Breast epithelium (tissue), 4 donors: ENCODE measurements at regions not wholly inside any gene's neighbourhood (a gene's known extent, or its start where the extent isn't known, plus 50 kb on each side); places are given as distances from the start of the nearest gene placed in this dataset.

ENCODE experiments used
- DNase-seq, 2 donors: peaks; one replicate each; pipeline ENCODE4 v3.0.0-alpha.2; 2019; ENCODE audit warnings: low spot score in 2 of 2
- H3K27ac ChIP-seq, 2 donors: fragments of 200-600 bp; sonication (generic) in 1 of 2; one replicate each; pipeline ENCODE4 v1.5.1; 2016 to 2019; ENCODE audit warnings: mild to moderate bottlenecking in 1 of 2
- H3K27me3 ChIP-seq, 2 donors: fragments of 200-600 bp; sonication (generic) in 1 of 2; one replicate each; pipeline versions ENCODE4 v1.5.1 to v1.6.0; 2017 to 2019; ENCODE audit warnings: control low read depth in 1 of 2, mild to moderate bottlenecking in 1 of 2
- H3K36me3 ChIP-seq: fragments of 200-600 bp; one replicate; pipeline ENCODE4 v1.5.1; 2019
- H3K4me1 ChIP-seq, 2 donors: fragments of 200-600 bp; sonication (generic); one replicate each; pipeline ENCODE4 v1.5.1; 2016 to 2019; ENCODE audit warnings: control low read depth in 1 of 2
- H3K4me3 ChIP-seq, 3 donors: fragments of 200-600 bp; sonication (generic); 1 replicate in 2 of 3; 2 replicates in 1 of 3; pipeline ENCODE4 v1.5.1; 2016 to 2019; ENCODE audit warnings: mild to moderate bottlenecking in 3 of 3, moderate library complexity in 2 of 3
- H3K9me3 ChIP-seq, 2 donors: fragments of 200-600 bp; sonication (generic) in 1 of 2; one replicate each; pipeline ENCODE4 v1.5.1; 2016 to 2019; ENCODE audit warnings: control low read depth in 1 of 2
- CTCF ChIP-seq, 3 donors: fragments of 450-650 bp; IDR thresholded peaks; one replicate each; pipeline ENCODE4 v1.5.1; 2016 to 2017; ENCODE audit warnings: antibody characterized with exemption in 3 of 3, mild to moderate bottlenecking in 3 of 3, moderate library complexity in 3 of 3
- POLR2A ChIP-seq: fragments of 450-650 bp; IDR thresholded peaks from one replicate; pipeline ENCODE4 v1.6.1; 2016; ENCODE audit warnings: antibody characterized with exemption, mild to moderate bottlenecking, moderate library complexity
- POLR2AphosphoS5 ChIP-seq, 3 donors: sonication (generic); formaldehyde crosslinking; IDR thresholded peaks; one replicate each; pipeline ENCODE4 v1.6.1; 2017; ENCODE audit warnings: antibody characterized with exemption in 3 of 3
- intact Hi-C: fragments of 100-400 bp; cut with DNase I; formaldehyde crosslinking; loops from one replicate; pipeline ENCODE4 v1.15.1; 2023; ENCODE audit warnings: low total_unique reads

GRCh38 chr3:59580996-59581395 is 531.2 kb upstream of the CFAP20DC start:
- TF ChIP-seq CTCF (IDR thresholded peaks at IDR 0.05) (no peak), POLR2AphosphoS5 (IDR thresholded peaks at IDR 0.05) (no peak), POLR2A (no peak)
- Histone ChIP-seq H3K27me3 (no peaks in the 10 kb centered on the region), H3K27ac (no peak overlapping the region), H3K4me3 (no peak overlapping the region), H3K36me3 (no peaks in the 10 kb centered on the region), H3K4me1 (no peaks in the 10 kb centered on the region), H3K9me3 (no peaks in the 10 kb centered on the region)
- intact Hi-C loops = no loop called here
- no peak for DNase-seq

- TF ChIP-seq POLR2A (no peak), CTCF (IDR thresholded peaks at IDR 0.05) (no peak), POLR2AphosphoS5 (IDR thresholded peaks at IDR 0.05) (no peak)
- no peaks in the 10 kb centered on the region for H3K27me3 ChIP-seq
- no peaks in the 10 kb centered on the region for H3K4me1 ChIP-seq
- intact Hi-C loops = no loop called here
- no peaks in the 10 kb centered on the region for H3K36me3 ChIP-seq
- no peak overlapping the region for H3K27ac ChIP-seq
- no peak overlapping the region for H3K4me3 ChIP-seq
- no peaks in the 10 kb centered on the region for H3K9me3 ChIP-seq
- no peak for DNase-seq
Observed at GRCh38 chr3:59580499-59580898, 530.7 kb upstream of the CFAP20DC start.

GRCh38 chr3:59578129-59578528 is 528.3 kb upstream of the CFAP20DC start:
- Histone ChIP-seq H3K9me3 (no peaks in the 10 kb centered on the region), H3K27me3 (no peaks in the 10 kb centered on the region), H3K4me1 (peaks cover 0 to 6% of the 10 kb centered on the region in 2 donors), H3K4me3 (no peak overlapping the region), H3K36me3 (no peaks in the 10 kb centered on the region), H3K27ac (no peak overlapping the region)
- DNase-seq = no peak
- intact Hi-C loops = loop anchor here (10.0 kb wide), 1 partner anchor 277 kb away; no protein-coding TSS in a partner anchor
- TF ChIP-seq POLR2AphosphoS5 (IDR thresholded peaks at IDR 0.05) = no peak
- TF ChIP-seq POLR2A = no peak
- no peak for TF ChIP-seq CTCF (IDR thresholded peaks at IDR 0.05)

GRCh38 chr3:59576606-59577005 is 526.8 kb upstream of the CFAP20DC start:
- TF ChIP-seq POLR2AphosphoS5 (IDR thresholded peaks at IDR 0.05) (no peak), POLR2A (no peak), CTCF (IDR thresholded peaks at IDR 0.05) (no peak)
- Histone ChIP-seq H3K9me3 (no peaks in the 10 kb centered on the region), H3K4me1 (peaks cover 0 to 6% of the 10 kb centered on the region in 2 donors), H3K36me3 (no peaks in the 10 kb centered on the region), H3K4me3 (no peak overlapping the region), H3K27ac (no peak overlapping the region), H3K27me3 (no peaks in the 10 kb centered on the region)
- DNase-seq = no peak
- intact Hi-C loops = loop anchor here (10.0 kb wide), 1 partner anchor 278 kb away; no protein-coding TSS in a partner anchor

- peak in 1 of 3 donors; percentile 15 for TF ChIP-seq POLR2AphosphoS5 (IDR thresholded peaks at IDR 0.05)
- TF ChIP-seq CTCF (IDR thresholded peaks at IDR 0.05) = peak; percentile 92 to 98 (median 94)
- TF ChIP-seq POLR2A = no peak
- peaks cover 0 to 6% of the 10 kb centered on the region in 2 donors for H3K4me1 ChIP-seq
- H3K27me3 ChIP-seq = no peaks in the 10 kb centered on the region
- intact Hi-C loops = loop anchor here (10.0 kb wide), 1 partner anchor 279 kb away; no protein-coding TSS in a partner anchor
- peak; percentile 86 to 90 for DNase-seq
- no peaks in the 10 kb centered on the region for H3K9me3 ChIP-seq
- H3K27ac ChIP-seq = peak overlapping the region; percentile 39 to 54
- H3K36me3 ChIP-seq = no peaks in the 10 kb centered on the region
- H3K4me3 ChIP-seq = no peak overlapping the region
Observed at GRCh38 chr3:59575113-59576001, 525.5 kb upstream of the CFAP20DC start.
